Left kidney (tissue), 1 donor: ENCODE measurements at regions not wholly inside any gene's neighbourhood (a gene's known extent, or its start where the extent isn't known, plus 50 kb on each side); places are given as distances from the start of the nearest gene placed in this dataset.
A peak's percentile ranks its signal among the peaks of the same experiment; 100 is the strongest.
"Not testable (repeated sequence)": the region's sequence is repeated elsewhere in the genome, so short reads cannot be mapped to it uniquely, and the experiment has no call there.

ENCODE experiments used
- DNase-seq: peaks from one replicate; pipeline ENCODE4 v3.0.0-alpha.2; 2013

GRCh38 chr7:13717031-13717430 lies 272.4 kb downstream of the ETV1 start:
- no peak for DNase-seq

DNA sequence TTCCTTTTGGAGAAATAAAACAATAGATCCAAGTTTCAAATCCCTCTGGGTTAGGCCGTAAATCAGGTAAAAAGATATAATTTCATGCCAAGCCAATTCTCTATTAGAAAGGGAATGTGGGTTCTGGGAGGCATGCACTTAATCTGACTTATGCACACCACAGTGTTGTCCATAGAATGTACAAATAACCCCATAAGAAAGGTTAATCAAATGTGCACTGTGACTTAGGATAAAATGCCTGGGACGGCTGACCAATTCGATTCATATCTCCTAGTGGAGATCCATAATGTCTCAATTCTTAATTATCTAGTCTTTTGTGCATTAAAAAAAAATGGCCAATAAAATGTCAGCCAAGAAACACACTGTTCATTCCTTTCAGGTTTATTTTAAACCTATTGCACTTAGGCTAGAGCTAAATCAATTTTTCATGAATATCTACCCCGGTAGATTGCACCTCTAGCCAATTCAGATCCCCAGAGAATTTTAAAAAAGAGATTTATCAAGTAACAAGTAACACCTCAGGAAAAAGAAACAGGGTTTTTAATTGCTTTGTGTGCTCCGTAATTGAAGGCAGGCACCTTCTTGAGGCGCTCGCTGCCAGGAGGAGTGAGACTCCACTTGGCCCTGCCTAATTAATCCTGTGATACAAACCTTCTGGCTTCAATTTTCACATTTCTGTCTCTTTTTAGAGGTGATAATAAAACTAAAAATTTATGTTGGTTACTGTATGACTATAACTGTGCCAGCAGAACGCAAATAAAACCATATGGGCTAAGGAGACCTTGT lies 265.1 kb downstream of the ETV1 start:
- peak; percentile 8 for DNase-seq

- DNase-seq: no peak
These were observed 264.4 kb downstream of the ETV1 start for GRCh38 chr7:13724977-13725566.

GRCh38 chr7:13725591-13725990 lies 263.9 kb downstream of the ETV1 start:
- DNase-seq: no peak

GRCh38 chr7:13727279-13727678 lies 262.2 kb downstream of the ETV1 start:
- DNase-seq: no peak

GRCh38 chr7:13727751-13728150 lies 261.7 kb downstream of the ETV1 start:
- DNase-seq: no peak

- DNase-seq: not testable (repeated sequence)
These were observed 261.0 kb downstream of the ETV1 start for GRCh38 chr7:13728430-13728829.

DNA sequence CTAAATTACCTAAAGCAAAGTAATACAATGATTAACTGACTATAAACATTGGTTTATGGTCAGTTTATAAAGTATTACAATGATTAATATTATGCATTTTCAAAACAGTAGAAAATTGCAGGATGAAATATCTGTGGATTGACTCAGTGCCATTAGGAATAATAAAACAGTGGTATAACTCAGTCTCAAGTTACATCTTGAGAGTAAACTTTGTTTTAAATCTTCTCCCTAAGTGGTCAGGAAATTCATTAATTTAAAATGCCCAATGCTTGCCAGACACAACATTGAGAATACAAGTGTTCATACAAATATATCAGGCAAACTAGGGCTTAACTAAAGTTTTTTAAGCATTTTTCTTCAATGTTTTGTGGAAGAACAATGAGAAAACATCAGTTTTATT lies 257.8 kb downstream of the ETV1 start:
- peak; percentile 12 for DNase-seq

DNA sequence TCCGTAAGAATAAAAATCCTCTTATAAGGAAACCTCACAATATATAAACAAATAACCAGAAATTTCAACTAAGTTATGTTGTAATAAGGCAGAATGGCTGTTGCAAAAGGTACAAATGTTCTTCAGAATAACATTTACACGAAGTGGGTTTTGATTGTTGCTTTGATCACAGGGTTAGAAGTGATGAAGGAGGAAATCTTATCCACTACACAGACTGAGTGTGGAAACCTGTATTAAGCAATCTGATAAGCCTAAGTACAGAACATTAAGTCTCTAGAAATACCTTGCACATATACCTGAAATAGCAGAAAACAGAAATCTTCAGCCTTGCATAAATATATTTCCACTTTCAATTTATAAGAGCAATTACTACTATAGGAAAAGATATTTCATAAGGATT lies 251.9 kb downstream of the ETV1 start:
- DNase-seq: no peak

DNA sequence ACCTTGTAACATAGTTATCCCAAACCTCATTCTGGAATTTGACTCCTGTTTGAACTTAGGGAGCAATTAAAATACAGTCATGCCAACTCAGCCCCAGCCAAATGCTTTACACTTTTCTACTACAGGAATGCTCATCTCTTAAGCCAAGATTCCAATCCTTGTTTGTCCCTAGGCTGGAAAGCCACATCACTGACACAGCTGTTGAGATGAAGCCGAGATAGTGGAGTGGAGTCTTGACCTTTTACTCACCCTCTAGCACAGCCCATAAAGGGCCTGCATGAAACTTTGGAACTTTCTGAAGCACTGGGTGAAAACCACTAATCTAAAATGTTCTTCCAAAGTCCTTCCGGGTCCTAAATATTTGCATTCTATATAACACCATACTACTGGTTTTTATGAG lies 247.3 kb downstream of the ETV1 start:
- no peak for DNase-seq

GRCh38 chr7:13742811-13743210 lies 246.7 kb downstream of the ETV1 start:
- DNase-seq: peak; percentile 39

DNA sequence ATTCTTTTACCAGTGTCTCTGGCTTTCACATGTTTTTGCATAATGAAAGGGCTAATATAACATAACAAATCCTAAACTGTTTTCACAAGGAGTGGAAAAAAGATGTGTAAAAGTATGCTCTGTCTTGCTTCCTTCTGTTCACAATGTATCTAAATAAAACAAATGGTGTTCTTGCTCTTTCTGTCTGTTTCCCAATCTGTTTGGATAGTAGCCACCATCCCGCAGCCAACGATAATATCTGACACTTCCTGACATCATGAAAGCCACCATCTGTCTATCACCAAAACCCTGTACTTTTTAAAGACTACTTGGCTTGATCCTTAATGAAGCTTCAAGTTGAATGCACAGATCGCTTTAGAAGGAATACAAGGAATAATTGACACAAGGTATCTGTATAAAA lies 246.2 kb downstream of the ETV1 start:
- DNase-seq: no peak

DNA sequence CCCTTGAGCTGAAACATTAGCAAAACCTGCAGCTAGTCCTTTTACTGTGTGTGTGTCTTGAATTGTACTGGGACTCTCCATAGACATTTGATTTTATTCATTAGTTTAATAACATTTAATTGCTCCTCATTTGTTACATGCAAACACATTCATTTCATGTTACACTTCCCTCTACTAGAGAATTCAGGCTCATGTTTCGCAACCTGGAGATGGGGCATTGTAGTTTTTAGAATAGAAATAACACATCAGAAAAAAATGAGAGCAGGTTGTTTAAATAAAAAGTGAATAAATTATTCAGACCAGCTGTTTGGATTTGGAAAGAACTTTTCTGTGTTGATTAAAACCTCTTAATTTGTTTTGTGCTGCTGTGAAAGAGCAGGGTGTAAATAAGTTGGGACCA lies 243.9 kb downstream of the ETV1 start:
- no peak for DNase-seq

GRCh38 chr7:13748998-13749397 lies 240.5 kb downstream of the ETV1 start:
- DNase-seq: no peak

DNA sequence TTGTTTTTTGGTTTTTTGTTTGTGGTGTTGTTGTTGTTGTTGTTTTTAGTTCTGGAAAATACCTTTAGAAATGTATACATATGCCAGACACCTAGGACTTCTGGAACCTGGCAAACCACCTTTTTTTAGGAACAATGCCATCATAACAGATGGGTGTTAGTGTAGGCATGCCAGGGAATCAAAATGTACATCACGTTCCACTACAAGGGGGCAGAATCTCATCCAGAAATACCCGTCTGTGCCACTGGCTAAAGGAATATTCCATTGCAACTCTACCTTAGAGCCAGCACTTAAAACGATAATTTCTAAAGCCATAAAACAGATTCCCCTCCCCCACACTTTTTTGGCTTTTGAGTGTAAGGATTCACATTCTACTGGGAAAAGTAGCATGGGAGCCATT lies 239.8 kb downstream of the ETV1 start:
- no peak for DNase-seq

- no peak for DNase-seq
These were observed 237.7 kb downstream of the ETV1 start for GRCh38 chr7:13751766-13752165.

DNA sequence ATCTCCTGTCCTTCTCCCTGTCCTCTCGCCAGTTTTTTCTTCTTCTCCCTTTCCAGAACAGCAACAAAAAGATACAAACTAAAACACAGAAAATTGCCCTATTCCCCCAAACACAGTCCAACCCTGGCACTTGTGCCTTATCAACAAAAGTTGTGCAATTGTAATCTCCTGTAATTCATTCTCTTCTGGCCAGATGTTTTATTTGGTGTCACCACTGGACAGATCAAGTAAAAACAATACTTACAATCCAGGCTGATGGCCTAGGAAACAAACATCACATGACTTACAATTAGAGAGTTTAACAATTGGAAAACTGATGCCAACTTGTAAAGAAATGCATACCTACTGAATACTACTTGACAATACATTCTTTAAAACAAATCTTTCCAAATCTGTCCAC lies 231.6 kb downstream of the ETV1 start:
- DNase-seq: no peak

DNA sequence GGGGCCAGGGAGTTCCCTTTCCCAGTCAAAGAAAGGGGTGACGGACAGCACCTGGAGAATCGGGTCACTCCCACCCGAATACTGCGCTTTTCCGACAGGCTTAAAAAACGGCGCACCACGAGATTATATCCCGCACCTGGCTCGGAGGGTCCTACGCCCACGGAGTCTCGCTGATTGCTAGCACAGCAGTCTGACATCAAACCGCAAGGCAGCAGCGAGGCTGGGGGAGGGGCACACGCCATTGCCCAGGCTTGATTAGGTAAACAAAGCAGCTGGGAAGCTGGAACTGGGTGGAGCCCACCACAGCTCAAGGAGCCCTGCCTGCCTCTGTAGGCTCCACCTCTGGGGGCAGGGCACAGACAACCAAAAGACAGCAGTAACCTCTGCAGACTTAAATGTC lies 223.6 kb downstream of the ETV1 start:
- DNase-seq: not testable (repeated sequence)

GRCh38 chr7:13770305-13770704 lies 219.2 kb downstream of the ETV1 start:
- DNase-seq: no peak

DNA sequence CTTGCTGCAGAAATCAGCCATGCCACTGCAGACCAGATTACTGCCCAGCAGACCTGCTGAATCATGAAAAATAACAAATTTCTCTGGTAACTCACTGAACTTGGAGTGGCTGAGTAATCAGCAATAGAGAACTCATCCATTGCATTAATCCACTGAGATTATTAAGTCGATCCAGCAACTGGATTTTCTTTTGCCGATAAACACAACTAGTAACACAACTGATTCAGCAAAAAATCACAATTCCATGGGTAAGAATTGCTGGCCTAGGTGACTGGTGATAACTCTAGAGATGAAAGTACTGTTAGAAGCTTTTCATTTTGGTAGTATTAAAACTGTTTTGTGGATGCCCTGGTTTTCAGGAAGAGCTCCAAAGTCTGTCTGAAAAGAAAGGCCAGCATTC lies 214.5 kb downstream of the ETV1 start:
- no peak for DNase-seq

DNA sequence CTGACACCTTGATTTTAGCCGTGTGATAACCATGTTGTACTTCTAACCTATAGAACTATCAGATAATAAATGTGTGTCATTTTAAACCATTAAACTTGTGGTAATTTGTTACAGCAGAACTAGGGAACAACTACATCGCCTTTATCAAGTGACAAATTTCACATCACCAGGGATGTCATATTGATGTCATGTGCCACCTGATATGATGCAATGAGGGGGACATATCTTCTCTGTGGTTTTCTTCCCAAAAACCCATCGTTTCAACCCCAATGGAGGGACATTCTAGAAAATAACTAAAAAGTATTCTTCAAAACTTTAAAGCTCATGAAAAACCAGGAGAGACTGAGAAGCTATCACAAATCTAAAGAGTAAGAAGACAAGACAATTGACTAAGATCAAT lies 212.2 kb downstream of the ETV1 start:
- DNase-seq: no peak

GRCh38 chr7:13778967-13779366 lies 210.5 kb downstream of the ETV1 start:
- DNase-seq: no peak

GRCh38 chr7:13790611-13791010 lies 198.9 kb downstream of the ETV1 start:
- DNase-seq: no peak

GRCh38 chr7:13792208-13792607 lies 197.3 kb downstream of the ETV1 start:
- DNase-seq: no peak
